Endothelial cell of umbilical vein (primary cell): ENCODE measurements at regions not wholly inside any gene's neighbourhood (a gene's known extent, or its start where the extent isn't known, plus 50 kb on each side); places are given as distances from the start of the nearest gene placed in this dataset.

ENCODE experiments used
- BruUV-seq: library from RNA; stranded (reverse); fragments of 400-500 nt; replicated peaks from 2 replicates; lab custom pipeline; 2021; lab: Mats Ljungman, UMichigan
- CTCF ChIA-PET: fragments of 300-600, 350-600 bp; sonication (Branson Sonifier 250); formaldehyde crosslinking; loops from one replicate; lab custom pipeline; 2021; ENCODE audit warnings: antibody characterized with exemption, inconsistent platforms; lab: Charles Lee
- POLR2A ChIA-PET: fragments of 300-600, 350-600 bp; sonication (Branson Sonifier 250); formaldehyde crosslinking; loops from one replicate; lab custom pipeline; 2021; ENCODE audit warnings: antibody characterized with exemption, inconsistent platforms; lab: Charles Lee
- DNase-seq: peaks from one replicate; pipeline ENCODE4 v3.0.0-alpha.2; 2011; ENCODE audit warnings: low read depth, low spot score
- FAIRE-seq: peaks from 2 replicates; lab custom pipeline; 2011; peaks lifted over from hg19 to GRCh38; lab: Jason Lieb, UNC
- H2AFZ ChIP-seq: 2 replicates; pipeline ENCODE4 v1.6.0; 2012; ENCODE audit warnings: low read depth, low read length, control low read depth, inconsistent platforms
- H3K27ac ChIP-seq: 2 replicates; pipeline ENCODE4 v1.5.1; 2011; ENCODE audit warnings: low read depth, mild to moderate bottlenecking, control low read depth, low read length, moderate library complexity; ENCODE audit not compliant: insufficient read depth
- H3K27me3 ChIP-seq, 2 experiments: 2 replicates each; pipeline versions ENCODE4 v1.6.0 to v1.6.1; 2011; ENCODE audit warnings: low read length in 2 of 2, mixed read lengths in 1 of 2; ENCODE audit not compliant: control insufficient read depth in 2 of 2, insufficient read depth in 2 of 2
- H3K36me3 ChIP-seq, 2 experiments: 2 replicates in 1 of 2; 3 replicates in 1 of 2; pipeline ENCODE4 v1.5.1; 2011; ENCODE audit warnings: low read length in 2 of 2, mild to moderate bottlenecking in 1 of 2, moderate library complexity in 1 of 2; ENCODE audit not compliant: control insufficient read depth in 2 of 2, insufficient read depth in 2 of 2; ENCODE audit errors: extremely low read depth in 1 of 2
- H3K4me1 ChIP-seq: 3 replicates; pipeline ENCODE4 v1.5.1; 2011; ENCODE audit warnings: mild to moderate bottlenecking, low read length; ENCODE audit not compliant: control insufficient read depth, insufficient read depth; ENCODE audit errors: extremely low read depth
- H3K4me2 ChIP-seq: 2 replicates; pipeline ENCODE4 v1.6.1; 2011; ENCODE audit warnings: low read length, control low read depth, mixed read lengths; ENCODE audit not compliant: insufficient read depth
- H3K4me3 ChIP-seq, 3 experiments: fragments of 200-600 bp in 1 of 3; sonication (generic), shearing (Covaris generic) in 1 of 3; replicated peaks in 1 of 3; 2 replicates each; pipeline ENCODE4 v1.5.1; 2011 to 2016; ENCODE audit warnings: control low read depth in 3 of 3, low read length in 3 of 3, mild to moderate bottlenecking in 2 of 3, inconsistent platforms in 1 of 3, low read depth in 1 of 3, moderate library complexity in 1 of 3; ENCODE audit not compliant: insufficient read depth in 1 of 3
- H3K79me2 ChIP-seq: 2 replicates; pipeline ENCODE4 v1.6.0; 2012; ENCODE audit warnings: low read length, inconsistent platforms; ENCODE audit not compliant: control insufficient read depth, insufficient read depth
- H3K9ac ChIP-seq: replicated peaks from 2 replicates; pipeline ENCODE3; 2011; ENCODE audit warnings: low read length, control low read depth; ENCODE audit not compliant: insufficient read depth; ENCODE audit errors: extremely low read depth
- H3K9me1 ChIP-seq: replicated peaks from 3 replicates; pipeline ENCODE4 v1.6.0; 2011; ENCODE audit warnings: mild to moderate bottlenecking, low read length; ENCODE audit not compliant: control insufficient read depth, insufficient read depth; ENCODE audit errors: extremely low read depth
- H3K9me3 ChIP-seq: replicated peaks from 2 replicates; pipeline ENCODE4 v1.5.1; 2012; ENCODE audit warnings: low read length, inconsistent platforms; ENCODE audit not compliant: control insufficient read depth, insufficient read depth
- H4K20me1 ChIP-seq: replicated peaks from 2 replicates; pipeline ENCODE3; 2011; ENCODE audit warnings: mild to moderate bottlenecking, low read length; ENCODE audit not compliant: control insufficient read depth, insufficient read depth; ENCODE audit errors: extremely low read depth
- CTCF ChIP-seq, 2 donors: IDR thresholded peaks; 1 replicate in 1 of 2; 2 replicates in 1 of 2; pipeline ENCODE4 v1.5.1; 2011; ENCODE audit warnings: low read length in 2 of 2, mild to moderate bottlenecking in 2 of 2, moderate library complexity in 2 of 2, control low read depth in 1 of 2, inconsistent platforms in 1 of 2, low read depth in 1 of 2; ENCODE audit not compliant: insufficient read depth in 1 of 2; ENCODE audit errors: extremely low read depth in 1 of 2
- EZH2 ChIP-seq: IDR thresholded peaks from 2 replicates; pipeline ENCODE4 v1.6.1; 2012; ENCODE audit warnings: borderline replicate concordance, low read depth, mild to moderate bottlenecking, moderate library complexity, low read length, inconsistent platforms; ENCODE audit not compliant: severe bottlenecking
- FOS ChIP-seq: IDR thresholded peaks from 2 replicates; pipeline ENCODE4 v1.6.1; 2011; ENCODE audit warnings: mild to moderate bottlenecking, low read length, moderate library complexity, borderline replicate concordance; ENCODE audit not compliant: insufficient read depth
- GATA2 ChIP-seq: IDR thresholded peaks from 2 replicates; pipeline ENCODE4 v1.7.0; 2011; ENCODE audit warnings: low read depth, mild to moderate bottlenecking, moderate library complexity, mixed read lengths, low read length; ENCODE audit not compliant: insufficient read length, insufficient read depth
- JUN ChIP-seq: IDR thresholded peaks from 2 replicates; pipeline ENCODE4 v1.6.1; 2011; ENCODE audit warnings: borderline replicate concordance, low read depth; ENCODE audit not compliant: insufficient read length, insufficient read depth
- MAX ChIP-seq: IDR thresholded peaks from 2 replicates; pipeline ENCODE4 v1.6.1; 2011; ENCODE audit not compliant: insufficient read depth, insufficient read length
- MYC ChIP-seq: IDR thresholded peaks from one replicate; pipeline ENCODE4 v1.6.1; 2011; ENCODE audit warnings: mild to moderate bottlenecking, low read depth, low read length
- POLR2A ChIP-seq: IDR thresholded peaks from 2 replicates; pipeline ENCODE4 v1.6.1; 2012; ENCODE audit warnings: low read depth, mild to moderate bottlenecking, control low read depth, low read length
- POLR2AphosphoS5 ChIP-seq: IDR thresholded peaks from 2 replicates; pipeline ENCODE4 v1.6.1; 2012; ENCODE audit warnings: low read depth, mild to moderate bottlenecking, control low read depth, low read length, moderate library complexity; ENCODE audit not compliant: insufficient read depth
- dilution Hi-C: fragments of 300-500 bp; cut with MboI; formaldehyde crosslinking; loops from one replicate; pipeline ENCODE4 v1.15.0; 2019; ENCODE audit warnings: low sequenced_read_pairs; ENCODE audit not compliant: extremely low pct_ligation_motif_present
- intact Hi-C: fragments of 100-400 bp; cut with micrococcal nuclease; formaldehyde crosslinking; loops from one replicate; pipeline ENCODE4 v1.10.0; 2022

GRCh38 chr20:48400009-48400408 lies 427.8 kb downstream of the PREX1 start:
- ChIA-PET POLR2A (no interaction called here), CTCF (no interaction called here)
- Histone ChIP-seq H3K4me1 (no peaks in the 10 kb centered on the region), H2AFZ (no peak overlapping the region), H3K4me2 (no peak overlapping the region), H3K79me2 (no peaks in the 10 kb centered on the region), H3K27me3 (peaks cover 0 to 2% of the 10 kb centered on the region in 2 experiments), H4K20me1 (no peaks in the 10 kb centered on the region), H3K9me3 (no peaks in the 10 kb centered on the region), H3K27ac (no peak overlapping the region), H3K9me1 (no peaks in the 10 kb centered on the region), H3K9ac (no peak overlapping the region), H3K4me3 (no peak overlapping the region), H3K36me3 (no peaks in the 10 kb centered on the region)
- no peak for DNase-seq
- intact Hi-C loops, result no loop called here
- dilution Hi-C loops, result no loop called here
- no TSS peak for BruUV-seq
- no peak for FAIRE-seq
- no peak for TF ChIP-seq POLR2A
- TF ChIP-seq GATA2, result no peak
- TF ChIP-seq MYC, result no peak
- TF ChIP-seq POLR2AphosphoS5, result no peak
- TF ChIP-seq MAX, result no peak
- no peak for TF ChIP-seq JUN
- TF ChIP-seq CTCF (IDR thresholded peaks at IDR 0.05; ENCODE audit: extremely low read depth in 1 of 2, insufficient read depth in 1 of 2, low read depth in 1 of 2, low read length in 2 of 2), result no peak
- no peak for TF ChIP-seq EZH2
- no peak for TF ChIP-seq FOS
